ENCODE measurements at regions not wholly inside any gene's neighbourhood (a gene's known extent, or its start where the extent isn't known, plus 50 kb on each side); places are given as distances from the start of the nearest gene placed in this dataset.
"Not testable (repeated sequence)": the region's sequence is repeated elsewhere in the genome, so short reads cannot be mapped to it uniquely, and the experiment has no call there.

DNA sequence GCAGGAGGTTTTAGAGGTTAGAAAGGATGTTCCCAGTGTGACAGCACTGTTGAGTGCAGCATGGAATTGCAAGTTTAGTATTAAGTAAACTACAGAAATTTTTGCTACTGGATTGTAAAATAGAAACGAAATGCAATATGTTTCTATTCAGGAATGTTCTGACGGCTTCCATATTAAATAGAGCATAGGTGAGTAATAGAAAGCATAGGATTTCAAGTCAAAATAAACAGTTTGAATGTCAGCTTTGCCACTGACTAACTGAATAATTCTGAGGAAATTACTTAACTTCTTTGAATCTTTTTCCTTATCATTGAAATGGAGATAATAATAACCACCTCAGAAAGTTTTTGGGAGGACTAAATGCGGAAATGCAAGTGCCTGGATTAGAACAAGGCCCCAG lies 331.9 kb upstream of the GK2 start:
- no peak for DNase-seq

DNA sequence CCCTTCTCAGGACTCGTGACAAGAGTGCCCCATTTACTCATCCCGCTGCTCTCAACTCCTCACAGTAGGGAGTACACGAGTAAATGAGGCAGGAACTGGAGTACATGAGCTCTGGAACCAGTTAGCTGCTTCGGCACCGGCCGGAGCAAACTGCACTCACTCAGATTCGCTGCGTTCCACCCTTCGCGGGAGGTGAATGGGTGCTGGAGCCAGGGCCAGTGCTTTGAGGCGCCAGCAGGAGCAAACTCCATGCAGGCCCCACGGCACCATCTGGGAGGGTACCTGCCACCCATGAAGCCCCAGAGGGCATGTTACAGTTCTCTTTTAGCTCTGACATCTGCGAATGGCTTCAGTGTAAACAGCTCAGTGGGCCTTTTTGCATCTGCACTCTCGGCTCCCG lies 315.5 kb upstream of the GK2 start:
- DNase-seq = no peak

- no peak for DNase-seq
Observed at GRCh38 chr4:79700356-79700755, 292.3 kb upstream of the GK2 start.

- no peak for DNase-seq
Observed at GRCh38 chr4:79697444-79697843, 289.4 kb upstream of the GK2 start.

DNA sequence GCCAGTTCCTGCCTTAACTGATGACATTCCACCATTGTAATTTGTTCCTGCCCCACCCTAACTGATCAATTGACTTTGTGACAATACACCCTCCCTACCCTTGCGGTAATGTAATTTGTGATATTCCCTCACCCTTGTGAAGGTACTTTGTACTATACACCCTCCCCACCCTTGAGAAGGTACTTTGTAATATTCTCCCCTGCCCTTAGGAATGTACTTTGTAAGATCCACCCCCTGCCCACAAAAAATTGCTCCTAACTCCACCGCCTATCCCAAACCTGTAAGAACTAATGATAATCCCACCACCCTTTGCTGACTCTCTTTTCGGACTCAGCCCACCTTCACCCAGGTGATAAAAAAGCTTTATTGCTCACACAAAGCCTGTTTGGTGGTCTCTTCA lies 288.5 kb upstream of the GK2 start:
- not testable (repeated sequence) for DNase-seq

DNA sequence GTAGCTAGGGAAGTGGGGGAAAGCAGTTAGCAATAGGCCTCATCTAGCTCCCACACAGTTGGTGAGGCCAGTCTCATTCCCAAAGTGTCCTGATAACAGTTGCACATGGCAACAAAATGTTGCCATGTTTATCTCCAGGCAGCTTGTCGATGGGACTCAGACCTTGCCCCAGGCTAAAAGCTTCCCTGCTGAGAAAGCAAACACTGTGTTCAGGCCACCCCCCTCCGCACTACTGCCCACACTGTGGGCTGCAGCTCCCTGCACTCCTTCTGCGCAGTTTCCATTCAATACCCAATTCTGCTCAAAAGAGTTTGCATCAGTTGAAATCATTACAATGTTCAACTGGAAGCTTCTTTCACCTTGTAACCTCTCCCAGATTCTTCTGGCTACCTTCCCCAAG lies 287.8 kb upstream of the GK2 start:
- no peak for DNase-seq

DNA sequence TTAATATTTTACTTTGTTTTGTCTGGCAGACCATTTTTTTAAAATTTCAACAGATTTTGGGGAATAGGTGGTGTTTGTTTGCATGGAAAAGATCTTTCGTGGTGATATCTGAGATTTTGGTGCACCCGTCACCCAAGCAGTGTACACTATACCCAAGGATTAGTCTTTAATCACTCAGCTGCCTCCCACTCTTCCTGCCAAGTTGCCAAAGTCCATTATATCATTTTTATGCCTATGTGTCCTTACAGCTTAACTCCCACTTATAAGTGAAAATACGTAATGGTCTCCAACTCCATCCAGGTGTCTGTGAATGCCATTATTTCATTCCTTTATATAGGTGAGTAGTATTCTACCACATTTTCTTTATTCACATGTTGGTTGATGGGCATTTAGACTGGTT lies 281.7 kb upstream of the GK2 start:
- DNase-seq = no peak

DNA sequence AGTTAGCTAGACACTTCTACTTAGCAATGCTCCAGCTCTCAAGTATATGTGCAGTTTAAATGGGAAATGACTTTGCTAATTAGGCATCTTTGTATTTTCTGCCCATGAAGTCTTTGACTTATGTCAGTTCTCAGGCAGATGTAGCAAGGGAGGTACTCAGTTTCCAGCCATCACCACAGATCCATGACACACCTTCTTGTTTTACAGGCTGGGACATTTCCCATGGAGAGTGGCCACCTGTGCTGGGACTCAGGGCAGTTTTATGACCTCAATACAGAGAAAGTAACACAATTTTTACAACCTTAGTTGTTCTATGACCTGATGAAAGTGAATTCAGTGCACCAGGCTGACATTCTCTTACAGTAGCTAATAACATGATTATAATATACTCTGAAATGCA lies 280.7 kb upstream of the GK2 start:
- DNase-seq = no peak

- DNase-seq = no peak
Observed at GRCh38 chr4:79687006-79687405, 279.0 kb upstream of the GK2 start.

- no peak for DNase-seq
Observed at GRCh38 chr4:79685542-79685941, 277.5 kb upstream of the GK2 start.

DNA sequence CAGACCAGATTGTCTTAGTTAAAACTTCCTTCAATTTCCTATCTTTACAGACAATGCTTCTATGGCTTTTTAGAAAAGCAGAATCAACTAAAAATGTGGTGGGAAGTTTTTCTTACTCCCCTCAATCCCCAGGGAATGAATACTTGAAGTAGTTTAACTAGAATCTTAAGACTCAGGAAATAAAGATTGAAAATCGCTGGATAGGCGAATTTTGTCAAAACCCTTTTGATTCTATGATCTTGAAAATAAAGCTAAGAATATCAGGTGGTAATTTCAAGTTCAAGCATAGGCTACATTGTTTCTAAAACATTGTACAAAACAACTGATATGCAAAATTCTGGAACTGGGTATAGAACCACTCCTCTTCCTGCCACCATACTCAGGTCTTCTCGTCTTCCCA lies 276.5 kb upstream of the GK2 start:
- DNase-seq = no peak

DNA sequence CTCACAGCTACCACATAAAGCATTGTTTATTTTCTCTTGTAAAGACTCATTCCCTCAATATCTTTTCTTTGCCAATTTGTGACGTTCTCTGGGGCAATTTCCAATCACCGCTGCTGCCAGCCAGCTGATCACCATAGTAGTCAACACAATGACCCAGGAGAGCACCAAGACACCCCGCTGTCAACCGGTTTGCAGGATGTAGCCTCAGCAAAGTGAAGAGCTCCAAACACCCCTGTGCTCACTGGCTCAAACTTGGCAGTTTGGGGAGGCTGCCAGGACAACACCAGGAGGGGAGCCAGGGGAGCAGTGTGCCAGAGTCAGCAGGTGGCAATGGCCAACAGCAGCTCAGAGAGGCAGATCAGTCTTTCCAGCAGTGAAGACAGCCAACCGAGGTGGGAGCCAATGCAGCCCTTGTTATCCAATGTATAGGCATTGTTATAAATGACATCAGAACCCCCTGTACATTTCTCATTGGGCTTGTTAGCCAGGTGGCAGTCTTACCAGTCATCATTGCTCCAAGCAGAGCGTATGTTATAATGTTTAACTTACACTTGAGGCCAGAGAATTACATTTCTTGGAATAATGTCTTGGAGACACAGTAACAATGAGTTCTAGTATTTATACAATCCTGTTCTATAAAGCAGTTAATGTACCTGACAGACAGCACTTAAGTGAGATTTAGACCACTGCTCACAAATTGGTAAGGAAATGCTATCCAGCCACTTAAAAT lies 274.9 kb upstream of the GK2 start:
- DNase-seq = no peak

GRCh38 chr4:79682161-79682560 lies 274.1 kb upstream of the GK2 start:
- no peak for DNase-seq

- DNase-seq = no peak
Observed at GRCh38 chr4:79679859-79680258, 271.8 kb upstream of the GK2 start.

DNA sequence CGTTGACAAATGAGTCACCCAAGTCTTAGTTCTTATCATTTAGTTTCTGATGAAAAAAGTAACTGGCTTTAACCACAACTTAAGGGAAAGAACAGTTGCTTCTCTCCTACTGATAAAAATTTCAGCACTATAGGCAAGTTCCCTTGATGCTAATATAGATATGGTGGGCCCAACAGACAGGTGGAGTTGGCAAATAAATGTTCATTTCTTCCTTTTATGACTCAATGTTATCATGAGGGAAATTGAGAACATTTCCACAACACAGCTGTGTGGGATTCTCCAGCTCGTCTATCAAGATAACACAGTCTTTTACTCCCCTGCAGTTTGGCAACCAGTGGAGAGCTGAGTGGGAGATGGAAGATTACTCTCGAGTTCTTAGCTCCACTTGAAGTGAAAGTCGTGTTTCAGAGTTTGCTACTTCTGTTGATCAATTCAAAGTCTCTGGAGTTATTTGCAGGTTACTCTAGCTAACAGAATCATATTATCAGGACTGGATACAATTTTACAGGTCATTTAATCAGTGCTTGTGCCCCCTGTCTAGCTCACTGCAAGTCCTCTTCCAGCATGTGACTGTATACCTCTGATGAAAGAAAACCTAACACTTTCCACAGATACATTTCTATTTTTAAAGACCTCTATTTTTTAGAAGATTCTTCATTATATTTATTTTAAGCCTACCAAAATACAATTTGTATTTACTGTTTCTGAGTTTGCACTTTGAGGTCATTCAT lies 270.6 kb upstream of the GK2 start:
- DNase-seq = no peak

GRCh38 chr4:79676705-79677104 lies 268.7 kb upstream of the GK2 start:
- DNase-seq = no peak

DNA sequence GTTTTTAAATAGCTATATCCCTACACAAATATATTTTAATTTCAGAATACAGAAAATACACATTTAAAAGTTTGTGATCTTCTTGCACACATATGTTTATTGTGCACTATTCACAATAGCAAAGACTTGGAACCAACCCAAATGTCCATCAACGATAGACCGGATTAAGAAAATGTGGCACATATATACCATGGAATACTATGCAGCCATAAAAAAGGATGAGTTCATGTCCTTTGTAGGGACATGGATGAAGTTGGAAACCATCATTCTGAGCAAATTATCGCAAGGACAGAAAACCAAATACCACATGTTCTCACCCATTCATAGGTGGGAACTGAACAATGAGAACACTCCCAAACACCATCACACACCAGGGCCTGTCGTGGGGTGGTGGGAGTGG lies 266.9 kb upstream of the GK2 start:
- not testable (repeated sequence) for DNase-seq

DNA sequence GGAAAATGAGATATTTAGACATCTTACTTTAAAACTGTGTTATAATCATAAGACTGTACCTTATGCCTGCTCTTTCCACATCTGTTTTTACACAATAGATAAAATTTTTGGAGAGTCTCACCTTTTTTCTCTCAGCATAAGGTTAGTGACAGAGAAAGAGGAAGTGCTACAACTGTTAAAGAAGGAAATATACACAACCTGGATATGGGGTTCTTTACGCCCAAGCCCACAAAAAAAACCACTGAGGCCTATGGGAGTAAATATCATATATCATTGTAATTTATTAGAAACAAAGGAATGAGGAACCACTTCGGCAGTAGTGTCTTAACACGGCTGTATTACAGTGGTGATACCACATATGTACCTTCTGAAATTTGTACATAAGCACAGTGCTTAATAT lies 265.9 kb upstream of the GK2 start:
- DNase-seq = no peak

DNA sequence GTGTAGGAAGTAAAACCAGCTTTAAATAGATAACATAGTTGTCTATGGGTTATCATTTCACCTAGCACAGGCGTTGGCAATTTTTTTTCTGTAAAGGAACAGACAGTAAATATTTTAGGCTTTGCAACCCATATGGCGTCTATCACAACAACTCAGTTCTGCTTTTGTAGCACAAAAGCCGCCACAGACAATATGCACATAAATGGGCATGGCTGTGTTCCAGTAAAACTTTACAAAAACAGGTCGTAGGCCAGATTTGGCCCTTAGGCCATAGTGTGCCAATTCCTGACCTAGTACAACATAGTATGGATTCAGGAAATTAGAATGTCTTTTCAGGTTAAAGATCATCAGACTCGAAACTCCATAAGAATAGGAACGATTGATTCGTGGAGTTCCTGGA lies 265.3 kb upstream of the GK2 start:
- DNase-seq = no peak

DNA sequence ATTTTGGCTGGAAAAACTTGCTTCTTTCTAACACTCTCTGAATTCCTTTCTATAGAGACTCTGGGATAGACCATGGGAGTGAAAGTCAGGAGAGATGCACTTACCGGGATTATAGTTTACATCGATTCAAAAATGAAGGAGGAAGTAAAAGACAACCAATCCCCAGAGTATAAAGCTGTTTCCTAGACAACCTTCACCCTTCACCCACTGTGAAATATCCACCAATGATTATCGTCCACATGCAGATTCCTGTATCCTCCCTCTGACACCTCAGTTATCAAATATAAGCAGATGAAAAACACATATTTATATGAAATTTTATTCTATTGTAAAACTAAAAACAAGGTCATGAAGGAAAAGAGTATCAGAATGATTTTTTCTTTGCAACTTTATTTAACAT lies 258.8 kb upstream of the GK2 start:
- no peak for DNase-seq

GRCh38 chr4:79666112-79666511 lies 258.1 kb upstream of the GK2 start:
- no peak for DNase-seq

- no peak for DNase-seq
Observed at GRCh38 chr4:79663865-79664264, 255.8 kb upstream of the GK2 start.

DNA sequence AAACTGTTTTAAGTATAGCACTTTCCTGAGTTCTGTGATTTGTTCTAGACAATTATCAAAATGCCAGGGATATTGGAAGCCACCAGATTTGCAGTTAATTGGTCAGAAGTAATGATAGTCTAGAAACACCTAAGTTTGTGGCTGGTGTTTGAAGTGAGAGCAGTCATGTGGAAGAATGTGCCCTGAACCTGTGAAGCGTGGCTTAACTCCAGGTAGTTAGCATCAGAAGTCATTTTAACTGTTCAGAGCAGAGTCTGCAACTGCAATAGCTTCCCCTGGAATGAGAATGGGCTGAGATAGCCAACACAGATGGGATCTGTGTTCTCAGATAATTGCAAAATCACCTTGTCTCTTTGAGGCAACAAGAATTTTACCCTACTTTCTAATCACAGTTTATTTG lies 255.1 kb upstream of the GK2 start:
- no peak for DNase-seq

DNA sequence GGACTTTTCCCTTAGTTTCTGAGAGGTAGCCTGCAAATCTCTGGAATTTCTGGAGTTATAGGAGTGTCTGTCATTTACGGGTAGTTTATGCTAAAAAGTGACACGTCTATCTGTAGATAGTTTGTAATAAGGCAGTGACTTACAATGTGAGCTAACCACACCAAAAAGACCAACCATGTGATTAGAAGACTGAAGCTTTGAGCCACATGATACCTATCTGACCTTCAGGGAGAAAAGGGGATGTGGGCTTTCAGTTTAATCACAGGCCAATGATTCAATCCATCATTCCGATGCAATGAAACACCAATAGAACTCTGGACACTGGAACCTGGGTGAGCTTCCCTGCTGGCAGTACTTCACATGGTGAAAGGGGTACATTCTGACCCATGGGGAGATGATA lies 254.6 kb upstream of the GK2 start:
- DNase-seq = no peak

DNA sequence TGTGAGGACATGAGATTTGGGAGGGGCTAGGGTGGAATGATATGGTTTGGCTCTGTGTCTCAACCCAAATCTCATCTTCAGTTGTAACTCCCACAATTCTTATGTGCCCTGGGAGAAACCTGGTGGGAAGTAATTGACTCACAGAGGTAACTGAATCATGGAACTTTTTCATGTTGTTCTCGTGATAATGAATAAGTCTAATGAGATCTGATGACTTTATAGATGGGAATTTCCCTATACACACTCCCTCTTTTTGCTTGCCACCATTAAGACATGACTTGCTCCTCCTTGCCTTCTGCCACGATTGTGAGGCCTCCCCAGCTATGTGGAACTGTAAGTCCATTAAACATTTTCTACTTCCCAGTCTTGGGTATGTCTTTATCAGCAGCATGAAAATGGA lies 253.2 kb upstream of the GK2 start:
- DNase-seq = no peak
